GM23338 (cell line): ENCODE measurements at regions not wholly inside any gene's neighbourhood (a gene's known extent, or its start where the extent isn't known, plus 50 kb on each side); places are given as distances from the start of the nearest gene placed in this dataset.
"Not testable (repeated sequence)": the region's sequence is repeated elsewhere in the genome, so short reads cannot be mapped to it uniquely, and the experiment has no call there.

Experiments
- CREB1 ChIP-seq: fragments of 250-450 bp; sonication (Bioruptor Pico); IDR thresholded peaks from 2 replicates; pipeline ENCODE4 v1.5.0; 2020; ENCODE audit warnings: low read depth, mild to moderate bottlenecking, moderate library complexity
- EZH2 ChIP-seq: fragments of 200-600 bp; sonication (generic); IDR thresholded peaks from one replicate; pipeline ENCODE4 v1.8.0; 2017; ENCODE audit warnings: antibody characterized with exemption, mild to moderate bottlenecking, low read depth; ENCODE audit not compliant: unreplicated experiment
- NANOG ChIP-seq: IDR thresholded peaks from 2 replicates; pipeline ENCODE4 v1.6.1; 2016; ENCODE audit warnings: antibody characterized with exemption, borderline replicate concordance
- POLR2AphosphoS5 ChIP-seq: IDR thresholded peaks from 2 replicates; pipeline ENCODE4 v1.6.1; 2016; ENCODE audit warnings: antibody characterized with exemption, low read depth
- TF ChIP-seq, protein P1 (sequence below), 2 experiments: fragments of 200-600 bp in 1 of 2; sonication (generic) in 1 of 2; conservative IDR thresholded peaks; 2 replicates each; pipeline versions ENCODE4 v1.5.1 to v1.6.1; 2016 to 2017; ENCODE audit warnings: antibody characterized with exemption in 2 of 2, low read depth in 2 of 2, mild to moderate bottlenecking in 2 of 2, moderate library complexity in 1 of 2
- TF ChIP-seq, protein P2 (sequence below): IDR thresholded peaks from one replicate; pipeline ENCODE4 v1.6.1; 2018; ENCODE audit warnings: antibody characterized with exemption; ENCODE audit not compliant: unreplicated experiment
- TF ChIP-seq, protein P3 (sequence below): IDR thresholded peaks from 2 replicates; pipeline ENCODE4 v1.6.1; 2016; ENCODE audit warnings: antibody characterized with exemption

DNA sequence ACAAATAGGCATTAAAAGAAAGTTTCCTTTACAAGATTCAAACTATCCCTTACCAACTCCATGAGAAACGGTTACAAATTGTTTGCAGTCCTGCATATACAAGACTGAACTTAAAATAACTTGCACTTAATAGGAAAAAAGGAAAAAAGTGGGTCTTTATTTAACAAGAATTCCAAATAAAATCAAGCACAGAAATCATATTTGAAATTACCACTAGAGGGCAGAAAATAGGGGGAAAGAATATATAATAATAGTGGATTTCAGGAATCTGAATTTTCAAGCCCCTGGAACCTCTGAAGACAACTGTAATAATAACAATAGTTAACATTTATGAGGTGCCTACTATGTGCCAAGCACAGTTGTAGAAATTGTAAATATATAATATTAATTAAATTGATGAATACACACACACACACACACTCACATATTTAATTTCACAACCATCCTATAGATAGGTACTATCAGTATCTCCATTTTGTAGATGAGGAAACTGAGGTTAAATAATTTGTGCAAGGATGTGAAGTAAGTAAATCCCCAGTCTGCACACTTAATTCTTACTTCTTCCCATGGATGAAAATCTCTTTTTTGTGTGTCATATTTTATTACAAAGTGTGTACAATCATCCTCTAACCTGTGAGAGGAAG is 262.6 kb downstream of the SRGAP2C start:
- TF ChIP-seq, protein P1, sequence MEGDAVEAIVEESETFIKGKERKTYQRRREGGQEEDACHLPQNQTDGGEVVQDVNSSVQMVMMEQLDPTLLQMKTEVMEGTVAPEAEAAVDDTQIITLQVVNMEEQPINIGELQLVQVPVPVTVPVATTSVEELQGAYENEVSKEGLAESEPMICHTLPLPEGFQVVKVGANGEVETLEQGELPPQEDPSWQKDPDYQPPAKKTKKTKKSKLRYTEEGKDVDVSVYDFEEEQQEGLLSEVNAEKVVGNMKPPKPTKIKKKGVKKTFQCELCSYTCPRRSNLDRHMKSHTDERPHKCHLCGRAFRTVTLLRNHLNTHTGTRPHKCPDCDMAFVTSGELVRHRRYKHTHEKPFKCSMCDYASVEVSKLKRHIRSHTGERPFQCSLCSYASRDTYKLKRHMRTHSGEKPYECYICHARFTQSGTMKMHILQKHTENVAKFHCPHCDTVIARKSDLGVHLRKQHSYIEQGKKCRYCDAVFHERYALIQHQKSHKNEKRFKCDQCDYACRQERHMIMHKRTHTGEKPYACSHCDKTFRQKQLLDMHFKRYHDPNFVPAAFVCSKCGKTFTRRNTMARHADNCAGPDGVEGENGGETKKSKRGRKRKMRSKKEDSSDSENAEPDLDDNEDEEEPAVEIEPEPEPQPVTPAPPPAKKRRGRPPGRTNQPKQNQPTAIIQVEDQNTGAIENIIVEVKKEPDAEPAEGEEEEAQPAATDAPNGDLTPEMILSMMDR (conservative IDR thresholded peaks at IDR 0.05; ENCODE audit: low read depth in 2 of 2), result peak in 1 of 2 experiments; percentile 67; a peak in 2 of 4 replicates
- not testable (repeated sequence) for TF ChIP-seq POLR2AphosphoS5; CREB1 (CRISPR knock-in tag); NANOG; EZH2
- TF ChIP-seq, protein P2, sequence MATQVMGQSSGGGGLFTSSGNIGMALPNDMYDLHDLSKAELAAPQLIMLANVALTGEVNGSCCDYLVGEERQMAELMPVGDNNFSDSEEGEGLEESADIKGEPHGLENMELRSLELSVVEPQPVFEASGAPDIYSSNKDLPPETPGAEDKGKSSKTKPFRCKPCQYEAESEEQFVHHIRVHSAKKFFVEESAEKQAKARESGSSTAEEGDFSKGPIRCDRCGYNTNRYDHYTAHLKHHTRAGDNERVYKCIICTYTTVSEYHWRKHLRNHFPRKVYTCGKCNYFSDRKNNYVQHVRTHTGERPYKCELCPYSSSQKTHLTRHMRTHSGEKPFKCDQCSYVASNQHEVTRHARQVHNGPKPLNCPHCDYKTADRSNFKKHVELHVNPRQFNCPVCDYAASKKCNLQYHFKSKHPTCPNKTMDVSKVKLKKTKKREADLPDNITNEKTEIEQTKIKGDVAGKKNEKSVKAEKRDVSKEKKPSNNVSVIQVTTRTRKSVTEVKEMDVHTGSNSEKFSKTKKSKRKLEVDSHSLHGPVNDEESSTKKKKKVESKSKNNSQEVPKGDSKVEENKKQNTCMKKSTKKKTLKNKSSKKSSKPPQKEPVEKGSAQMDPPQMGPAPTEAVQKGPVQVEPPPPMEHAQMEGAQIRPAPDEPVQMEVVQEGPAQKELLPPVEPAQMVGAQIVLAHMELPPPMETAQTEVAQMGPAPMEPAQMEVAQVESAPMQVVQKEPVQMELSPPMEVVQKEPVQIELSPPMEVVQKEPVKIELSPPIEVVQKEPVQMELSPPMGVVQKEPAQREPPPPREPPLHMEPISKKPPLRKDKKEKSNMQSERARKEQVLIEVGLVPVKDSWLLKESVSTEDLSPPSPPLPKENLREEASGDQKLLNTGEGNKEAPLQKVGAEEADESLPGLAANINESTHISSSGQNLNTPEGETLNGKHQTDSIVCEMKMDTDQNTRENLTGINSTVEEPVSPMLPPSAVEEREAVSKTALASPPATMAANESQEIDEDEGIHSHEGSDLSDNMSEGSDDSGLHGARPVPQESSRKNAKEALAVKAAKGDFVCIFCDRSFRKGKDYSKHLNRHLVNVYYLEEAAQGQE, result not testable (repeated sequence)
- TF ChIP-seq, protein P3, sequence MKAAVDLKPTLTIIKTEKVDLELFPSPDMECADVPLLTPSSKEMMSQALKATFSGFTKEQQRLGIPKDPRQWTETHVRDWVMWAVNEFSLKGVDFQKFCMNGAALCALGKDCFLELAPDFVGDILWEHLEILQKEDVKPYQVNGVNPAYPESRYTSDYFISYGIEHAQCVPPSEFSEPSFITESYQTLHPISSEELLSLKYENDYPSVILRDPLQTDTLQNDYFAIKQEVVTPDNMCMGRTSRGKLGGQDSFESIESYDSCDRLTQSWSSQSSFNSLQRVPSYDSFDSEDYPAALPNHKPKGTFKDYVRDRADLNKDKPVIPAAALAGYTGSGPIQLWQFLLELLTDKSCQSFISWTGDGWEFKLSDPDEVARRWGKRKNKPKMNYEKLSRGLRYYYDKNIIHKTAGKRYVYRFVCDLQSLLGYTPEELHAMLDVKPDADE, result not testable (repeated sequence)
